Liver (tissue), 3 donors: ENCODE measurements at regions not wholly inside any gene's neighbourhood (a gene's known extent, or its start where the extent isn't known, plus 50 kb on each side); places are given as distances from the start of the nearest gene placed in this dataset.

Source experiments
- FOXA1 ChIP-seq: IDR thresholded peaks from 2 replicates; pipeline ENCODE4 v1.6.1; 2016; ENCODE audit warnings: antibody characterized with exemption
- MAX ChIP-seq: IDR thresholded peaks from 2 replicates; pipeline ENCODE4 v1.6.1; 2016; ENCODE audit warnings: antibody characterized with exemption
- RAD21 ChIP-seq, 2 donors: IDR thresholded peaks; 2 replicates each; pipeline ENCODE4 v1.6.1; 2016; ENCODE audit warnings: antibody characterized with exemption in 2 of 2, mild to moderate bottlenecking in 2 of 2
- SP1 ChIP-seq: IDR thresholded peaks from 2 replicates; pipeline ENCODE4 v1.6.1; 2018; ENCODE audit warnings: antibody characterized with exemption, mild to moderate bottlenecking
- TAF1 ChIP-seq: conservative IDR thresholded peaks from 2 replicates; pipeline ENCODE4 v1.6.1; 2016; ENCODE audit warnings: antibody characterized with exemption, mild to moderate bottlenecking
- YY1 ChIP-seq: IDR thresholded peaks from 2 replicates; pipeline ENCODE4 v1.6.1; 2016; ENCODE audit warnings: antibody characterized with exemption, mild to moderate bottlenecking
- ZBTB33 ChIP-seq: IDR thresholded peaks from 2 replicates; pipeline ENCODE4 v1.6.1; 2016; ENCODE audit warnings: antibody characterized with exemption
- TF ChIP-seq, protein P1 (sequence below): IDR thresholded peaks from 2 replicates; pipeline ENCODE4 v1.6.1; 2016; ENCODE audit warnings: antibody characterized with exemption
- TF ChIP-seq, protein P2 (sequence below): fragments of 150-350 bp; IDR thresholded peaks from 2 replicates; pipeline ENCODE4 v1.5.1; 2017; ENCODE audit warnings: improper control_type of control experiment, low read depth, low read length; ENCODE audit not compliant: missing input control
- TF ChIP-seq, protein P3 (sequence below): IDR thresholded peaks from 2 replicates; pipeline ENCODE4 v1.6.1; 2016; ENCODE audit warnings: antibody characterized with exemption, mild to moderate bottlenecking
- donor health status: healthy.
- donor health status: healthy.

DNA sequence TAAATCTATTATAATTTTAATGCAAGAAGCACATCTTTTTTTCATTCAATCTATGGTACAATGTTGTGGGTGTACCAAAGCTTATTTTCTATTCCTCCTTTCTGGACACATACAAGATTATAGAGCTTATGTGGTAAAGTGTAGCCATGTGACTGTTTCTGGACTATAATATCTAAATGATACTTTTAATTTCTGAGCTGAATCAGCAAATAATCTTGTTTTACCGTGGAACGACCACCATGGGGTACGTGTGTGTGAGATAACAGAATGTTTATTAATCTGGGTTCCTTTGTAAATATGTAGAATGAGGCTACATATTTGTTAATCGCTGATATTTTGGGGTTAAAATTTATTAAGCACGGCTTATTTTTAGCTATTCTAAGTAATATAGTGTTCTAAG, 111.5 kb upstream of the EYS start:
- no peak for TF ChIP-seq ZBTB33
- no peak for TF ChIP-seq RAD21 (IDR thresholded peaks at IDR 0.05)
- TF ChIP-seq, protein P1, sequence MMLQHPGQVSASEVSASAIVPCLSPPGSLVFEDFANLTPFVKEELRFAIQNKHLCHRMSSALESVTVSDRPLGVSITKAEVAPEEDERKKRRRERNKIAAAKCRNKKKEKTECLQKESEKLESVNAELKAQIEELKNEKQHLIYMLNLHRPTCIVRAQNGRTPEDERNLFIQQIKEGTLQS = no peak
- TF ChIP-seq, protein P2, sequence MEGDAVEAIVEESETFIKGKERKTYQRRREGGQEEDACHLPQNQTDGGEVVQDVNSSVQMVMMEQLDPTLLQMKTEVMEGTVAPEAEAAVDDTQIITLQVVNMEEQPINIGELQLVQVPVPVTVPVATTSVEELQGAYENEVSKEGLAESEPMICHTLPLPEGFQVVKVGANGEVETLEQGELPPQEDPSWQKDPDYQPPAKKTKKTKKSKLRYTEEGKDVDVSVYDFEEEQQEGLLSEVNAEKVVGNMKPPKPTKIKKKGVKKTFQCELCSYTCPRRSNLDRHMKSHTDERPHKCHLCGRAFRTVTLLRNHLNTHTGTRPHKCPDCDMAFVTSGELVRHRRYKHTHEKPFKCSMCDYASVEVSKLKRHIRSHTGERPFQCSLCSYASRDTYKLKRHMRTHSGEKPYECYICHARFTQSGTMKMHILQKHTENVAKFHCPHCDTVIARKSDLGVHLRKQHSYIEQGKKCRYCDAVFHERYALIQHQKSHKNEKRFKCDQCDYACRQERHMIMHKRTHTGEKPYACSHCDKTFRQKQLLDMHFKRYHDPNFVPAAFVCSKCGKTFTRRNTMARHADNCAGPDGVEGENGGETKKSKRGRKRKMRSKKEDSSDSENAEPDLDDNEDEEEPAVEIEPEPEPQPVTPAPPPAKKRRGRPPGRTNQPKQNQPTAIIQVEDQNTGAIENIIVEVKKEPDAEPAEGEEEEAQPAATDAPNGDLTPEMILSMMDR = no peak
- TF ChIP-seq MAX = no peak
- no peak for TF ChIP-seq SP1
- TF ChIP-seq YY1 = no peak
- TF ChIP-seq, protein P3, sequence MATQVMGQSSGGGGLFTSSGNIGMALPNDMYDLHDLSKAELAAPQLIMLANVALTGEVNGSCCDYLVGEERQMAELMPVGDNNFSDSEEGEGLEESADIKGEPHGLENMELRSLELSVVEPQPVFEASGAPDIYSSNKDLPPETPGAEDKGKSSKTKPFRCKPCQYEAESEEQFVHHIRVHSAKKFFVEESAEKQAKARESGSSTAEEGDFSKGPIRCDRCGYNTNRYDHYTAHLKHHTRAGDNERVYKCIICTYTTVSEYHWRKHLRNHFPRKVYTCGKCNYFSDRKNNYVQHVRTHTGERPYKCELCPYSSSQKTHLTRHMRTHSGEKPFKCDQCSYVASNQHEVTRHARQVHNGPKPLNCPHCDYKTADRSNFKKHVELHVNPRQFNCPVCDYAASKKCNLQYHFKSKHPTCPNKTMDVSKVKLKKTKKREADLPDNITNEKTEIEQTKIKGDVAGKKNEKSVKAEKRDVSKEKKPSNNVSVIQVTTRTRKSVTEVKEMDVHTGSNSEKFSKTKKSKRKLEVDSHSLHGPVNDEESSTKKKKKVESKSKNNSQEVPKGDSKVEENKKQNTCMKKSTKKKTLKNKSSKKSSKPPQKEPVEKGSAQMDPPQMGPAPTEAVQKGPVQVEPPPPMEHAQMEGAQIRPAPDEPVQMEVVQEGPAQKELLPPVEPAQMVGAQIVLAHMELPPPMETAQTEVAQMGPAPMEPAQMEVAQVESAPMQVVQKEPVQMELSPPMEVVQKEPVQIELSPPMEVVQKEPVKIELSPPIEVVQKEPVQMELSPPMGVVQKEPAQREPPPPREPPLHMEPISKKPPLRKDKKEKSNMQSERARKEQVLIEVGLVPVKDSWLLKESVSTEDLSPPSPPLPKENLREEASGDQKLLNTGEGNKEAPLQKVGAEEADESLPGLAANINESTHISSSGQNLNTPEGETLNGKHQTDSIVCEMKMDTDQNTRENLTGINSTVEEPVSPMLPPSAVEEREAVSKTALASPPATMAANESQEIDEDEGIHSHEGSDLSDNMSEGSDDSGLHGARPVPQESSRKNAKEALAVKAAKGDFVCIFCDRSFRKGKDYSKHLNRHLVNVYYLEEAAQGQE = no peak
- TF ChIP-seq FOXA1 = no peak
- no peak for TF ChIP-seq TAF1
